ENCODE measurements at regions not wholly inside any gene's neighbourhood (a gene's known extent, or its start where the extent isn't known, plus 50 kb on each side); places are given as distances from the start of the nearest gene placed in this dataset.

DNA sequence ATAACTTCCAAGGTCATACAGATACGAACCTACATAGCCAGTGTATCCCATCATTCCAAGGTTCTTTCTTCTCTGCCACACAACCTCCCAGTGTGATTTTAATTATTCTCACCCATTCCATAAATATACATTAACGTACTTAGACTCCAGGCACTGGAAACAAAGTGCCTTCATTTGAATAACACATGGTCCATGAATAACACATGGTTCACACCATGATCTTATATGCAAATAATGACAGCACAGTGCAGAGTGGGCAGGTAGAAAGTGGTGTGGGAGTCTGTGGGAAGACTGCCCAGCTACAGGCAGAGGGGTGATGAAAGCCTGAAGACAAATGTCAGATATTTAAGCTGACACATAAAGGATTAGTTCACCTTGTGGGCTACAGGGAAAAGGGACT is 425.2 kb downstream of the HACE1 start:
- TF ChIP-seq Cebpa-rat (IDR thresholded peaks at IDR 0.05), result no peak
- H3K27me3 ChIP-seq, result no peaks in the 10 kb centered on the region
- H4K20me1 ChIP-seq, result no peaks in the 10 kb centered on the region
- H3K4me2 ChIP-seq, result no peak overlapping the region
- no peak overlapping the region for H3K27ac ChIP-seq
- peaks cover 0 to 8% (median 0%) of the 10 kb centered on the region in 10 experiments; a peak in 2 of 20 replicates for H3K4me1 ChIP-seq
- H3K9ac ChIP-seq, result no peak overlapping the region
- peaks cover 0 to 36% (median 5%) of the 10 kb centered on the region in 11 experiments; a peak in 10 of 22 replicates for H3K9me3 ChIP-seq (replicated peaks in 1 of 11)
- no peaks in the 10 kb centered on the region for H3K36me3 ChIP-seq
- no peak overlapping the region for H3K4me3 ChIP-seq

DNA sequence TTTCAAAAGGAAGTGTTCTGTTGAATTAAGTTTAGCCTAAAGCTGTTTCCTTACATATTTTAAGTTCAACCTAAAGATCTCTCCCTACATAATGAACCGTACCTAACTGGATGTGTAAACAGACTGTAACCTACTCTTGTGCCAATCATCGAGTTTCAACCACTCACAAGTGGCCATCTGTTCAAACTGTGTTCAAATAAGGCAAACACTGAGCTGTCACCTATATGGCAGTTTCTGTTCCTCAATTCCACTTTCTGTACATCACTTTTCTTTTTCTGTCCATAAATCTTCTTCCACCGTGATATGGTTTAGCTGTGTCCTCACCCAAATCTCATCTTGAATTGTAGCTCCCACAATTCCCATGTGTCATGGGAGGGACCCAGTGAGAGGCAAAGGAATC is 428.6 kb downstream of the HACE1 start:
- H3K4me3 ChIP-seq, result no peak overlapping the region
- H3K4me2 ChIP-seq, result no peak overlapping the region
- H3K4me1 ChIP-seq, result peaks cover 0 to 8% (median 0%) of the 10 kb centered on the region in 10 experiments; a peak in 2 of 20 replicates
- H3K36me3 ChIP-seq, result no peaks in the 10 kb centered on the region
- no peaks in the 10 kb centered on the region for H4K20me1 ChIP-seq
- peaks cover 8 to 38% (median 15%) of the 10 kb centered on the region in 11 experiments; a peak in 17 of 22 replicates for H3K9me3 ChIP-seq (replicated peaks in 1 of 11)
- no peak for TF ChIP-seq Cebpa-rat (IDR thresholded peaks at IDR 0.05)
- no peak overlapping the region for H3K27ac ChIP-seq
- no peak overlapping the region for H3K9ac ChIP-seq
- no peaks in the 10 kb centered on the region for H3K27me3 ChIP-seq

DNA sequence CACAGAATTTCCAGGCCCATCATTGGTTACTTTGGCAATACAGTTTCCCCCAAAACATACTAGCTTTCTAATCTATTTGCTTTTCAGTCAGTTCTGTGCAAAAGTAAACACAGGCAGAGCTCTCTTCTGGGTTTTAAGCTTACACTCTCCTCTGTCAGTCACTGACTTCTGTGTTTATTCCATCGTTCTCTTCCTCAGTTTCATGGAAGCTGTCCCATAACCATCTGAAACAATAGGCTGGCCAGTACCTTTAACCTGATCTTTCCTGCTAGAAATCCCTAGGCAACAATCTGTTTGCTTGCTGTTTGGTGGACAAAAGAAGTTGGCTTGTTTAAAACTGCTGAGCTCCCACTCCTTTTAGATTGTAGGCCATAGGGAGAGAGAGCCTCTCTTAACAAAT is 431.5 kb downstream of the HACE1 start:
- H3K9me3 ChIP-seq (replicated peaks in 1 of 11), result peaks cover 25 to 57% (median 32%) of the 10 kb centered on the region in 11 experiments; a peak in 21 of 22 replicates
- peaks cover 0 to 8% (median 0%) of the 10 kb centered on the region in 10 experiments; a peak in 2 of 20 replicates for H3K4me1 ChIP-seq
- no peak for TF ChIP-seq Cebpa-rat (IDR thresholded peaks at IDR 0.05)
- H3K27me3 ChIP-seq, result no peaks in the 10 kb centered on the region
- no peak overlapping the region for H3K27ac ChIP-seq
- no peak overlapping the region for H3K4me2 ChIP-seq
- H4K20me1 ChIP-seq, result no peaks in the 10 kb centered on the region
- H3K36me3 ChIP-seq, result no peaks in the 10 kb centered on the region
- no peak overlapping the region for H3K9ac ChIP-seq
- no peak overlapping the region for H3K4me3 ChIP-seq

DNA sequence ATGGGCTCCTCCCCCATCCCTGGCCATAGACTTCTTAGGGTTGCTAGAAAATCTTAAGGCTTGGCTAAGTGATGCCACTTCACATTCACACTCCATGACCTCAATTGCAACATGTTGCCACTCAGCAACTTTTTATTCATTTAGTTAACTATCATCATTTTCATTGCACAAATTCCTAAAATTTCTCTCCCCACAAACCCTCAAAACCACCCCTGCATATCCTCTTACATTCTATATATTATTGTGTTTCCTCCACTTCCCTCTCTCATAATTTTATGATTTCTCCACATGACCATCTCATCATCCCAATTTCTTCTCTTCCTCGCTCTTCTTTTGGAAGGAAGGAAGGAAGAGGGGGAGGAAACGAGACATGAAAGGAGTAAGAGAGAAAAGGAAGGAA is 436.0 kb downstream of the HACE1 start:
- H3K36me3 ChIP-seq, result no peaks in the 10 kb centered on the region
- H3K4me1 ChIP-seq, result peaks cover 0 to 14% (median 9%) of the 10 kb centered on the region in 10 experiments; a peak in 16 of 20 replicates
- H3K4me3 ChIP-seq, result no peak overlapping the region
- H3K9me3 ChIP-seq (replicated peaks in 1 of 11), result peaks cover 25 to 73% (median 31%) of the 10 kb centered on the region in 11 experiments; a peak in 21 of 22 replicates
- no peak overlapping the region for H3K9ac ChIP-seq
- H3K27me3 ChIP-seq, result no peaks in the 10 kb centered on the region
- no peak for TF ChIP-seq Cebpa-rat (IDR thresholded peaks at IDR 0.05)
- no peaks in the 10 kb centered on the region for H4K20me1 ChIP-seq
- no peak overlapping the region for H3K4me2 ChIP-seq
- H3K27ac ChIP-seq, result no peak overlapping the region

DNA sequence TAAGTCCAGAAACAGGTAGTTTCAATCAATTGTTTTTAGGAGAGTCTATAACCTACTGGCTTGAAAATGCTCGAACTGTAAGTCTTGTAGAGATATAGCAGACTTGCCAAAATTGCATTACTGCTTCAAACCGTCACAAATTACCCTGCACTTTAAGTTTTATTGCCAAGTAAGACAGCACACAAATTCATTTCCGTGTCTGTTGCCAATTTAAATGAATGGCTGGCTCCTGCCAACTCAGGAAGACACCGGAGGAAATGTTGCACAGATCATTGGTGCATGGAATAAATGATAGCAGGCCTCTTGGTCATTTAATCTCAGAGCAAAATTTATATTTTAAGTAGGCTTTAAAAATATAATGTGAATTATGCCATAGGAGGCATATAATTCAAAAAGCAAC is 438.1 kb downstream of the HACE1 start:
- H3K27me3 ChIP-seq, result no peaks in the 10 kb centered on the region
- H3K9me3 ChIP-seq (replicated peaks in 1 of 11), result peaks cover 16 to 84% (median 22%) of the 10 kb centered on the region in 11 experiments; a peak in 20 of 22 replicates
- H3K4me3 ChIP-seq, result no peak overlapping the region
- no peak for TF ChIP-seq Cebpa-rat (IDR thresholded peaks at IDR 0.05)
- H3K27ac ChIP-seq, result no peak overlapping the region
- H3K4me2 ChIP-seq, result peak overlapping the region in 8 of 11 experiments; percentile 3 to 55 (median 45); a peak in 10 of 22 replicates
- no peak overlapping the region for H3K9ac ChIP-seq
- no peaks in the 10 kb centered on the region for H4K20me1 ChIP-seq
- no peaks in the 10 kb centered on the region for H3K36me3 ChIP-seq
- H3K4me1 ChIP-seq, result peaks cover 8 to 29% (median 19%) of the 10 kb centered on the region in 10 experiments

DNA sequence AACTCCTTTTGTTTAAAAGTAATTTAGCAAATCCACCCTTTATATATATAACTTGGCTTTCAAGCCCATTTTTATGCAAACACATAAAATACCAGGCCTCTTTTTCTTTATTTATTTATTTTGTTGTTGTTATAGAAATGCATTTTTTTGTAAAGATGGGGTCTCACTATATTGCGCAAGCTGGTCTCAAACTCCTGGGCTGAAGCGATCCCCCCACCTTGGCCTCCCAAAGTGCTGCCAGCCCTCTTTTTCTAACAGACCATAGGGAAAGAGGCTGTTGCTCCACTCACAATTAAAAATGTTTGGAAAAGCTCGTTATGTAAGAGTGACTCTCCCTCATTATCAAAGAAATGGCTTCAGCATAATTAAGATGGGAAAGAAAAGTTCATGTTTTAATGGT is 440.9 kb downstream of the HACE1 start:
- Histone ChIP-seq H3K27me3 (no peaks in the 10 kb centered on the region), H3K27ac (peak overlapping the region in 9 of 11 experiments; percentile 49 to 85 (median 74); a peak in 13 of 22 replicates)
- peak in 4 of 11 experiments; percentile 7 to 60 (median 30); a peak in 2 of 22 replicates for TF ChIP-seq Cebpa-rat (IDR thresholded peaks at IDR 0.05)

DNA sequence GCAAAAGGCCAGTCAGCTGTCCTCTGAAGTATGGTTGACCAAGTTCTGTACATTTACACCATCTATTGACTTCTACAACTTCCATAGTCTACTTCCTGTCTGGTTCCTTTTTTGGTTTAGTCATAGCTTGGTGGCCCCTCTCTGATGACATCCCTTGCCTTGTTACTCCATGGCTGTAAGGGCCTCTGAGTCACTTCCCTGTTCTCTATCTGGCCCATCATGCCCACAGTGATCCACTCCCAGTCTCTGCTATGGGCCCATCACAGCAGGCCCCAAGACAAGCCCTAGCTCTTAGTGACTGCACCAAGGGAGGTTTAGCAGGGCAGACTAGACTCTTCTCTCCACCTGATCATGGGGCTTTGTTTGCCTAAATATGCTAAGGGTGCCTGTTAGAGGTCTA is 441.6 kb downstream of the HACE1 start:
- H3K9me3 ChIP-seq (replicated peaks in 1 of 11), result peaks cover 0 to 83% (median 4%) of the 10 kb centered on the region in 11 experiments; a peak in 10 of 22 replicates
- peak overlapping the region in 3 of 11 experiments; percentile 20 to 57 (median 52); a peak in 7 of 22 replicates for H3K9ac ChIP-seq
- H3K4me2 ChIP-seq, result peak overlapping the region in 7 of 11 experiments; percentile 43 to 64 (median 50); a peak in 14 of 22 replicates
- peak overlapping the region in 1 of 10 experiments; percentile 5; a peak in 1 of 20 replicates for H3K4me3 ChIP-seq
- no peaks in the 10 kb centered on the region for H3K36me3 ChIP-seq
- no peaks in the 10 kb centered on the region; a peak in 1 of 22 replicates for H3K27me3 ChIP-seq
- peak overlapping the region in 10 of 11 experiments; percentile 3 to 85 (median 66); a peak in 18 of 22 replicates for H3K27ac ChIP-seq
- H4K20me1 ChIP-seq, result no peaks in the 10 kb centered on the region
- TF ChIP-seq Cebpa-rat (IDR thresholded peaks at IDR 0.05), result peak in 5 of 11 experiments; percentile 15 to 81 (median 41); a peak in 6 of 22 replicates
- peaks cover 8 to 29% (median 19%) of the 10 kb centered on the region in 10 experiments for H3K4me1 ChIP-seq

More for the DNA sequence above, 440.9 kb downstream of the HACE1 start:
- no peak overlapping the region for H3K4me3 ChIP-seq
- H3K36me3 ChIP-seq, result no peaks in the 10 kb centered on the region
- no peak overlapping the region; a peak in 1 of 22 replicates for H3K9ac ChIP-seq
- peak overlapping the region in 3 of 11 experiments; percentile 47 to 52 (median 50); a peak in 3 of 22 replicates for H3K4me2 ChIP-seq
- H4K20me1 ChIP-seq, result no peaks in the 10 kb centered on the region
- peaks cover 6 to 83% (median 11%) of the 10 kb centered on the region in 11 experiments; a peak in 20 of 22 replicates for H3K9me3 ChIP-seq (replicated peaks in 1 of 11)
- H3K4me1 ChIP-seq, result peaks cover 8 to 29% (median 19%) of the 10 kb centered on the region in 10 experiments

DNA sequence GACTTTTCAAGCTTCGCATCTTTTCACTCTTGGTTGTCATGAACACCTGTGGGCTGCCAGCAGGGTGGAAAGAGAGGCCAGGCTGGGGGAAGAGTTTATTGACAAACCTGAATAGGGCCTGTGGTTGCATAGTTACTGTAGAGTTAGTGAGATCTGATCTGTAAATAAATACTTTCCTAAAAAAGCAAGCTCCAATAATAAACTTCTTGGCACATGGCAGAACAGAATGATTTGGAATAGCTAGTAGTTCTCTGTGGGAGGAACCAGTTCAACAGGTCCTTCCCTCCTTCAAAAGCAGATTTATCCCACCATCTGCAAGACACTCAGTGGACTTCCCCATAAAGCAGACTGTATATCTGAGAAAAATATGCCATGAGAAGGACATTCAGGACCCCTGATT is 445.0 kb downstream of the HACE1 start:
- H3K4me3 ChIP-seq, result no peak overlapping the region
- H3K9me3 ChIP-seq (replicated peaks in 1 of 11), result peaks cover 0 to 90% (median 16%) of the 10 kb centered on the region in 11 experiments; a peak in 15 of 22 replicates
- H3K9ac ChIP-seq, result no peak overlapping the region
- no peak for TF ChIP-seq Cebpa-rat (IDR thresholded peaks at IDR 0.05)
- no peaks in the 10 kb centered on the region; a peak in 1 of 22 replicates for H3K27me3 ChIP-seq
- peaks cover 0 to 4% (median 0%) of the 10 kb centered on the region in 11 experiments; a peak in 1 of 22 replicates for H3K36me3 ChIP-seq
- H3K4me2 ChIP-seq, result no peak overlapping the region
- no peaks in the 10 kb centered on the region for H4K20me1 ChIP-seq
- peaks cover 0 to 49% (median 28%) of the 10 kb centered on the region in 10 experiments; a peak in 14 of 20 replicates for H3K4me1 ChIP-seq
- no peak overlapping the region for H3K27ac ChIP-seq

DNA sequence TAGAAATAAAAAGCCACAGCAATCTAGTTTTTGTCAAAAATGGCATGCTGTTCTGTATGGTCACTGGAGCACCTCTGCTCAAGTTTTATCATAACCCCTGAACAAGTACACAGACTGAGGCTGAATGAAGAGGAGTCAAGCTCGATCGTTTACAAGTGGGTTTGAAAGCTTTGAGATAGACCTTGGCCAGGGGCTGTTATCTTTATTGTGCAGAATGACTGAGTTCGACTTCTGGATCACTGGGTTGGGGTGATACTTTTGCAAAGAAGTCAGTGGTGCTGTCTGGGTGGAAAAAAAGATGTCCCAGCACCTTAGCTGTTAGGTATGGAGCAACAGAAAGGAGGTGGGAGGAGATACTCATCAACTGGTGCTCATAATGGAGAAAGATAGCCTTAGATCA is 446.0 kb downstream of the HACE1 start:
- Histone ChIP-seq H3K27me3 (no peaks in the 10 kb centered on the region; a peak in 1 of 22 replicates), H3K36me3 (peaks cover 0 to 4% (median 0%) of the 10 kb centered on the region in 11 experiments; a peak in 1 of 22 replicates), H3K4me1 (peaks cover 0 to 53% (median 33%) of the 10 kb centered on the region in 10 experiments; a peak in 14 of 20 replicates), H3K9ac (no peak overlapping the region), H4K20me1 (no peaks in the 10 kb centered on the region), H3K27ac (0 out of 22 replicates have a peak overlapping the region, but pooled peaks of 1 of the 11 experiments have one; percentile 10), H3K9me3 (replicated peaks in 1 of 11) (peaks cover 0 to 81% (median 16%) of the 10 kb centered on the region in 11 experiments; a peak in 15 of 22 replicates), H3K4me2 (no peak overlapping the region), H3K4me3 (no peak overlapping the region)
- no peak for TF ChIP-seq Cebpa-rat (IDR thresholded peaks at IDR 0.05)

All from BLaER1 treated with 17β-estradiol and CSF1 and Interleukin-3, amounts not matched to agents 10 nM and 100 nM (cell line).